A673 (cell line): ENCODE measurements at regions not wholly inside any gene's neighbourhood (a gene's known extent, or its start where the extent isn't known, plus 50 kb on each side); places are given as distances from the start of the nearest gene placed in this dataset.

Experiments used
- CTCF ChIP-seq: fragments of 300-800, 200-600 bp; sonication (generic); conservative IDR thresholded peaks from 2 replicates; pipeline ENCODE4 v1.5.1; 2017; ENCODE audit warnings: low read depth, mild to moderate bottlenecking, antibody characterized with exemption, low read length, moderate library complexity, mixed read lengths
- EZH2 ChIP-seq: fragments of 200-600 bp; sonication (generic); IDR thresholded peaks from 2 replicates; pipeline ENCODE4 v1.6.1; 2017; ENCODE audit warnings: borderline replicate concordance, low read depth, mild to moderate bottlenecking, mixed read lengths, antibody characterized with exemption, low read length; ENCODE audit not compliant: poor library complexity, severe bottlenecking

DNA sequence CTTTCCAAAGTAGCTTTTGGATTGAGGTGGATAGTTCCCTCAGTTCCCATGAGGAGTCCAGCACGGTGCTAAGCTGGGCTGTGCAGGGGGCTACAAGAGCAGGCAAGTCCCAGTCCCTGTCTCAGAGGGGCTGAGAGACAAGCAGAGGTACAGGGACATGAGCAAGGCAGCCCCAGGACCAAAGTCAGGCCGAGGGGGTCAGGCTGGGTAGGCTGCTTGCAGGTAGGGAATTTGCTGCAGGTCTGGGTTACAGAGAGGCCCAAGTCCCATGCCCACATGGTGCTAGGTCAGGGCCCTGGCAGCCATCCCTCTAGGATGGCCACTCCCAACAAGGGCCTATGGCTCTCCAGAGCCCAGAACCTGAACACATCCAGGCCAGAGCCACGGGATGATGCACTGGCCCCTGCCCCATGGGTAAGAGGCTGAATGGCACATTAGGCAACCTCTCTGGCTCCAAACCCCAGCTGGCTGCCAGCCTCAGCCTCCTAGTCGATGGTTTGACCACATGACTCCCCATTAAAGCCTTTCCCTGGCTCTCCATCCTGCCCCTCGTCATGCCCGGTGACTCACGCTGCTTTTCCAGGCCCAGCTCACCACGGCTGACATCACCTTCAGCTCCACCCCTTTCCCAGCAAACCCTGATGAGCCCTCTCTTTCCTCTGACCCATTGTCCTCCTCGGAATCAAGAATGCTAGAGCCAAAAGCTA lies 83.7 kb downstream of the SDC1 start:
- TF ChIP-seq CTCF: no peak
- no peak for TF ChIP-seq EZH2
